GM19395 (cell line): ENCODE measurements at regions not wholly inside any gene's neighbourhood (a gene's known extent, or its start where the extent isn't known, plus 50 kb on each side); places are given as distances from the start of the nearest gene placed in this dataset.
"Not testable (repeated sequence)": the region's sequence is repeated elsewhere in the genome, so short reads cannot be mapped to it uniquely, and the experiment has no call there.

Experiments used
- ATAC-seq: cut with Tn5 transposase; IDR thresholded peaks from one replicate; pipeline ENCODE4 v1.9.1; 2021; ENCODE audit warnings: mild to moderate bottlenecking, moderate library complexity; ENCODE audit not compliant: unreplicated experiment

GRCh38 chr6:17013701-17014100, 88.1 kb upstream of the STMND1 start:
- ATAC-seq = no peak

GRCh38 chr6:17012421-17013225, 89.2 kb upstream of the STMND1 start:
- ATAC-seq = no peak

- ATAC-seq = no peak
These were observed 89.9 kb upstream of the STMND1 start for GRCh38 chr6:17011985-17012384.

- ATAC-seq = no peak
These were observed 94.1 kb upstream of the STMND1 start for GRCh38 chr6:17007749-17008148.

GRCh38 chr6:17006543-17006942, 95.3 kb upstream of the STMND1 start:
- ATAC-seq = no peak

- no peak for ATAC-seq
These were observed 97.6 kb upstream of the STMND1 start for GRCh38 chr6:17004269-17004668.

GRCh38 chr6:17002123-17002522, 99.7 kb upstream of the STMND1 start:
- no peak for ATAC-seq

- ATAC-seq = no peak
These were observed 100.7 kb upstream of the STMND1 start for GRCh38 chr6:17001188-17001587.

GRCh38 chr6:16999491-17000436, 102.1 kb upstream of the STMND1 start:
- no peak for ATAC-seq

GRCh38 chr6:16998461-16998860, 103.4 kb upstream of the STMND1 start:
- ATAC-seq = no peak

GRCh38 chr6:16995511-16996250, 106.2 kb upstream of the STMND1 start:
- no peak for ATAC-seq

GRCh38 chr6:16993396-16993795, 108.5 kb upstream of the STMND1 start:
- ATAC-seq = no peak

GRCh38 chr6:16991981-16992629, 109.7 kb upstream of the STMND1 start:
- no peak for ATAC-seq

GRCh38 chr6:16989976-16990375, 111.9 kb upstream of the STMND1 start:
- not testable (repeated sequence) for ATAC-seq

GRCh38 chr6:16989382-16989781, 112.5 kb upstream of the STMND1 start:
- no peak for ATAC-seq

GRCh38 chr6:16987996-16988395, 113.9 kb upstream of the STMND1 start:
- ATAC-seq = no peak

- ATAC-seq = no peak
These were observed 116.2 kb upstream of the STMND1 start for GRCh38 chr6:16985513-16986284.

- ATAC-seq = peak; percentile 79
These were observed 119.0 kb upstream of the STMND1 start for GRCh38 chr6:16982807-16983206.

GRCh38 chr6:16979677-16980370, 122.0 kb upstream of the STMND1 start:
- no peak for ATAC-seq
